Stimulated activated memory B cell treated with anti-CD40 and anti-IgM and Interleukin-4, amounts not matched to agents 10 μg/mL and 1 μg/mL and 100 μg/mL, for 72 hours (primary cell): ENCODE measurements at regions not wholly inside any gene's neighbourhood (a gene's known extent, or its start where the extent isn't known, plus 50 kb on each side); places are given as distances from the start of the nearest gene placed in this dataset.
"Not testable (repeated sequence)": the region's sequence is repeated elsewhere in the genome, so short reads cannot be mapped to it uniquely, and the experiment has no call there.

Source experiments
- ATAC-seq: fragments of 150-1000 bp; cut with Tn5 transposase; 2 replicates; pipeline ENCODE4 v1.10.0; 2021
- H3K27ac Mint-ChIP-seq: one replicate; pipeline ENCODE4 v1.8.0; 2022; ENCODE audit warnings: mild to moderate bottlenecking, mixed read lengths
- H3K27me3 Mint-ChIP-seq: one replicate; pipeline ENCODE4 v1.8.0; 2022; ENCODE audit warnings: mixed read lengths
- H3K36me3 Mint-ChIP-seq: one replicate; pipeline ENCODE4 v1.8.0; 2022; ENCODE audit warnings: mixed read lengths
- H3K4me1 Mint-ChIP-seq: one replicate; pipeline ENCODE4 v1.8.0; 2022; ENCODE audit warnings: mixed read lengths
- H3K4me3 Mint-ChIP-seq: one replicate; pipeline ENCODE4 v1.8.0; 2022; ENCODE audit warnings: mild to moderate bottlenecking, moderate library complexity, mixed read lengths
- H3K9me3 Mint-ChIP-seq: one replicate; pipeline ENCODE4 v1.8.0; 2022; ENCODE audit warnings: mixed read lengths

- ATAC-seq = no peak
- Mint-ChIP-seq H3K27me3 (no peaks in the 10 kb centered on the region), H3K36me3 (no peaks in the 10 kb centered on the region), H3K4me3 (no peak overlapping the region), H3K4me1 (no peaks in the 10 kb centered on the region), H3K9me3 (peaks cover 5% of the 10 kb centered on the region), H3K27ac (no peak overlapping the region)
These were observed 1408.4 kb upstream of the C9orf72 start for GRCh38 chr9:28981711-28982110.

DNA sequence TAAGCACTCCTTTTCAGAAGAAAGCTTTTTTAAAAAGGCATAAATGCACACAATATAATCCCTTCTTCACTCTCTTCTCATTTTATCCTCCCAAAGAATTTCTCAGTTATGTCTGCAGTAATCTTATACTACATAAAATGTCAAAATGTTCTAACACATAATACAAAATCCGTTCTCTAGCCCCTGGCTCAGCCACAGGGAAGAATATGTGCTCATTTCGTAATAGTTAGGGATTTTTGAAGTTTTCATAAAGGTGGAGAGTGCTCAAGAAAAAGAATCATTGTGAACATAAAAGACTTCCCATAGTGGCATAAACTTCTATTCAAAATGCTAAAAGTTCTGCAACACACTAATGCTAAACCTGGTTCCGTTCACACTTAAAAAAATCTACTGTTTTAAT lies 1410.7 kb upstream of the C9orf72 start:
- Mint-ChIP-seq H3K9me3 (peaks cover 8% of the 10 kb centered on the region), H3K4me3 (no peak overlapping the region), H3K27ac (no peak overlapping the region), H3K27me3 (no peaks in the 10 kb centered on the region), H3K36me3 (no peaks in the 10 kb centered on the region), H3K4me1 (no peaks in the 10 kb centered on the region)
- no peak for ATAC-seq

- not testable (repeated sequence) for ATAC-seq, H3K9me3 Mint-ChIP-seq, H3K27ac Mint-ChIP-seq, H3K36me3 Mint-ChIP-seq, H3K27me3 Mint-ChIP-seq, H3K4me1 Mint-ChIP-seq, H3K4me3 Mint-ChIP-seq
These were observed 1416.7 kb upstream of the C9orf72 start for GRCh38 chr9:28990009-28990408.

- no peaks in the 10 kb centered on the region for H3K9me3 Mint-ChIP-seq
- no peaks in the 10 kb centered on the region for H3K4me1 Mint-ChIP-seq
- no peak overlapping the region for H3K27ac Mint-ChIP-seq
- H3K4me3 Mint-ChIP-seq = no peak overlapping the region
- H3K27me3 Mint-ChIP-seq = no peaks in the 10 kb centered on the region
- ATAC-seq = no peak
- H3K36me3 Mint-ChIP-seq = no peaks in the 10 kb centered on the region
These were observed 1425.8 kb upstream of the C9orf72 start for GRCh38 chr9:28999057-28999456.

- no peaks in the 10 kb centered on the region for H3K4me1 Mint-ChIP-seq
- no peak overlapping the region for H3K27ac Mint-ChIP-seq
- no peaks in the 10 kb centered on the region for H3K36me3 Mint-ChIP-seq
- no peak overlapping the region for H3K4me3 Mint-ChIP-seq
- ATAC-seq = no peak
- H3K27me3 Mint-ChIP-seq = no peaks in the 10 kb centered on the region
- H3K9me3 Mint-ChIP-seq = no peaks in the 10 kb centered on the region
These were observed 1426.5 kb upstream of the C9orf72 start for GRCh38 chr9:28999806-29000205.

GRCh38 chr9:29001006-29001405 lies 1427.7 kb upstream of the C9orf72 start:
- no peaks in the 10 kb centered on the region for H3K9me3 Mint-ChIP-seq
- H3K4me1 Mint-ChIP-seq = no peaks in the 10 kb centered on the region
- H3K27ac Mint-ChIP-seq = no peak overlapping the region
- ATAC-seq = no peak
- H3K27me3 Mint-ChIP-seq = no peaks in the 10 kb centered on the region
- H3K4me3 Mint-ChIP-seq = no peak overlapping the region
- H3K36me3 Mint-ChIP-seq = no peaks in the 10 kb centered on the region

DNA sequence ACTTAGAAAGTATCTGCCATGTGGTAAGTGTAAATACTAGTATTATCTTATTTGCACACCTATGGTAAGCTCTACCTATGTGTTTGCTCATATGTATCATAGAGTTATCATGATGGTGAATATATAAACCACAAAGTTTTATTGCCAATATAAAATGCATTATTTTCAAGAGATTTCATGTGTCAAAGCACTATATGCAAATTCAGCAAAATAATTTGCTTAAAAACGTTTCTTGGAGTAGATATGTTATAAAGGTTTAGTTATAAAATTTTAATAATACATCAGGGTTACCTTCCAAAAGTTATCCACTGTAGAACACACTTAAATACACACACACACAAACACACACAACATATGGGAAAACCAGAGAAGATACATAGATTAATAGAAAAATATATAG lies 1431.7 kb upstream of the C9orf72 start:
- no peak for ATAC-seq
- Mint-ChIP-seq H3K36me3 (no peaks in the 10 kb centered on the region), H3K27ac (no peak overlapping the region), H3K9me3 (peaks cover 2% of the 10 kb centered on the region), H3K4me1 (no peaks in the 10 kb centered on the region), H3K4me3 (no peak overlapping the region), H3K27me3 (no peaks in the 10 kb centered on the region)

- no peaks in the 10 kb centered on the region for H3K27me3 Mint-ChIP-seq
- H3K9me3 Mint-ChIP-seq = peaks cover 2% of the 10 kb centered on the region
- ATAC-seq = no peak
- no peak overlapping the region for H3K27ac Mint-ChIP-seq
- no peaks in the 10 kb centered on the region for H3K4me1 Mint-ChIP-seq
- no peak overlapping the region for H3K4me3 Mint-ChIP-seq
- no peaks in the 10 kb centered on the region for H3K36me3 Mint-ChIP-seq
These were observed 1433.3 kb upstream of the C9orf72 start for GRCh38 chr9:29006628-29007027.

DNA sequence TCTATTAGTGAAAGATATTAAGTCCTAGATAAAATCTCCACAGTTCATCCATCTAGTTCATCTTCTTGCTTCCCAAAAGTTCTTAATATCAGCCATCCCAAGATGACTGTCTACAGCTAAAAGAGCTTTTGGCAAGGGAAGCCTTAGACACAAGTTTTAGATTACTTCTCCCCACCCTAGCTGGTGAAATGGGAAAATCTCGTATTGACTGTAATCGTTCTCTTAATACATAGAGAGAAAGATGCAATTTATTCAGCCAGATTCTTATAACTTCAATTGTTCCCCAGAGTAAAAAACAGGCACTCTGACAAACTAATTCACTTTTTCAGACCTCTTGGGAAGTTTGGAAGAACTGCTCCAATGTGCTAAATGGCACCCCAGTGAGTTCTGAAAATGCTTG lies 1439.6 kb upstream of the C9orf72 start:
- Mint-ChIP-seq H3K4me3 (no peak overlapping the region), H3K4me1 (no peaks in the 10 kb centered on the region), H3K27ac (no peak overlapping the region), H3K9me3 (peaks cover 5% of the 10 kb centered on the region), H3K27me3 (no peaks in the 10 kb centered on the region), H3K36me3 (no peaks in the 10 kb centered on the region)
- ATAC-seq = no peak

- Mint-ChIP-seq H3K4me1 (no peaks in the 10 kb centered on the region), H3K27me3 (no peaks in the 10 kb centered on the region), H3K27ac (no peak overlapping the region), H3K36me3 (no peaks in the 10 kb centered on the region), H3K4me3 (no peak overlapping the region), H3K9me3 (peaks cover 3% of the 10 kb centered on the region)
- ATAC-seq = no peak
These were observed 1448.4 kb upstream of the C9orf72 start for GRCh38 chr9:29021632-29022031.

DNA sequence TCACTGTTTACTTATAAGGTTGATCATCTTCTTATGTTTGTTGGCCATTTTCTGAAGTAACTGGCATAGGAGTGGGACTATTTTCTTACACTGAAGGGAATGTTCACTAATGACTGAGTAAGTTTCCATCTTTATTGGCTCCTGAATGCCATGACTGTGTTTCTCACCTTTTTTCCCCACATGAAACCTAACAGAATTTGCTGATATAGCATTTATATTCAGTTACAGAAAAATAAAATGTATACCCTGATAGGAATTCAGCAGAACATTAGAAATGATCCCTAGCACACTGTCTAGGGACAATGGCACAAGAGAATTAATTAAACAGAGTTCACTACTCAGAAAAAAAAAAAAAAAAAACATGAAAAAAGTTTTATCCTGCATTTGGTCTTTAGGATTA lies 1465.1 kb upstream of the C9orf72 start:
- Mint-ChIP-seq H3K4me1 (no peaks in the 10 kb centered on the region), H3K4me3 (no peak overlapping the region), H3K36me3 (no peaks in the 10 kb centered on the region), H3K9me3 (peaks cover 2% of the 10 kb centered on the region), H3K27ac (no peak overlapping the region), H3K27me3 (no peaks in the 10 kb centered on the region)
- no peak for ATAC-seq

GRCh38 chr9:29039258-29039657 lies 1466.0 kb upstream of the C9orf72 start:
- Mint-ChIP-seq H3K9me3 (peaks cover 2% of the 10 kb centered on the region), H3K4me3 (no peak overlapping the region), H3K27me3 (no peaks in the 10 kb centered on the region), H3K4me1 (no peaks in the 10 kb centered on the region), H3K27ac (no peak overlapping the region), H3K36me3 (no peaks in the 10 kb centered on the region)
- no peak for ATAC-seq

- Mint-ChIP-seq H3K4me3 (no peak overlapping the region), H3K27me3 (no peaks in the 10 kb centered on the region), H3K9me3 (no peaks in the 10 kb centered on the region), H3K27ac (no peak overlapping the region), H3K4me1 (no peaks in the 10 kb centered on the region), H3K36me3 (no peaks in the 10 kb centered on the region)
- no peak for ATAC-seq
These were observed 1469.8 kb upstream of the C9orf72 start for GRCh38 chr9:29043072-29043471.

DNA sequence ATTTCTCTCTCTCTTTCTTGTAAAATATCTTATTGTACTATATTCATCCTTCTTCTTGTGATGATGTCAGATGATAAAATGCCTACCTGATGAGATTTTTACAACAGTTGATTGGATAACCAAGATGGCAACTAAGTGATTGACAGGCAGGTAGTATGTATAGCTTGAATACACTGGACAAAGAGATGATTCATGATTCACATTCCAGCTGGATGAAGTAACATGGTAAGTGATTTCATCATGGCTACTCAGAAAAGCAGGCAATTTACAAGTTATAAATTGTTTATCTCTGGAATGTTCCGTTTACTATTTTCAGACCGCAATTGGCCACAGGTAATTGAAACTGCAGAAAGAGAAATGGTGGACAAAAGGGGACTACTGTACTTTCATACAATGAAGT lies 1471.7 kb upstream of the C9orf72 start:
- ATAC-seq = no peak
- no peak overlapping the region for H3K4me3 Mint-ChIP-seq
- no peak overlapping the region for H3K27ac Mint-ChIP-seq
- H3K36me3 Mint-ChIP-seq = no peaks in the 10 kb centered on the region
- H3K4me1 Mint-ChIP-seq = no peaks in the 10 kb centered on the region
- no peaks in the 10 kb centered on the region for H3K9me3 Mint-ChIP-seq
- no peaks in the 10 kb centered on the region for H3K27me3 Mint-ChIP-seq

- H3K27me3 Mint-ChIP-seq = no peaks in the 10 kb centered on the region
- H3K27ac Mint-ChIP-seq = no peak overlapping the region
- peaks cover 6% of the 10 kb centered on the region for H3K9me3 Mint-ChIP-seq
- no peaks in the 10 kb centered on the region for H3K4me1 Mint-ChIP-seq
- ATAC-seq = no peak
- no peak overlapping the region for H3K4me3 Mint-ChIP-seq
- H3K36me3 Mint-ChIP-seq = no peaks in the 10 kb centered on the region
These were observed 1486.8 kb upstream of the C9orf72 start for GRCh38 chr9:29060041-29060440.

DNA sequence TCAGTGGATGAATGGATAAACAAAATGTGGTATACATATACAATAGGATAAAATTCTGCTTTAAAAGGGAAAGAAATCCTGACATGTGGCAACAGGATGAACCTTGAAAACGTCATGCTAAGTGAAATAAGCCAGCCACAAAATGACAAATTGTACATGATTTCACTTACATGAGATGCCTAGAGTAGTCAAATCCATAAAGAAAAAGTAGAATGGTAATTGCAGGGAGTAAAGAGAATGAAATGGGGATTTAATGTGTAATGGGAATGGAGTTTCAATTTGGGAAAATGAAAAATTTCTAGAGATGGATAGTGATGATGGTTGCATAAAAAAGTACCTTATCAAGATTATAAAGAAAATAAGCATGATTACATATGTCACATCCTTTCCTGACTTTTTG lies 1489.2 kb upstream of the C9orf72 start:
- no peaks in the 10 kb centered on the region for H3K36me3 Mint-ChIP-seq
- no peak overlapping the region for H3K27ac Mint-ChIP-seq
- H3K27me3 Mint-ChIP-seq = no peaks in the 10 kb centered on the region
- H3K4me1 Mint-ChIP-seq = no peaks in the 10 kb centered on the region
- no peak overlapping the region for H3K4me3 Mint-ChIP-seq
- peaks cover 2% of the 10 kb centered on the region for H3K9me3 Mint-ChIP-seq
- no peak for ATAC-seq

DNA sequence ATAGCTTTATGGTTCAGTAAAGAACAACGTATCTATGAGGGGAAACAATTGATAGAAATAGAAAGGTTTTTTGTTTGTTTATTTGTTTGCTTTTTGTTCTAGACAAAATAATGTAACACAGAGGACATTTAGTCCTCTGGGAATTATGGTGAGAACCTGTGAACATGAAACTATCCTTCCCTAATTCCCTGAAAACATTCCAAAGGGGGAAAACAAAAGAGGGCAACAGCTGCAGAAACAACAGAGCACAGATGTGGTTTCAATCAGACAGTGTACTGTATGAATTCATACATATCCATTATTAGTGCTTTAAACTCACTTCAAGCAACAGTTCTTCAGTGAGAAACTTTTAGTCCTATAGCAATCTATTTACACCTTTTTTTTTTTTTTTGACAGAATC lies 1489.8 kb upstream of the C9orf72 start:
- H3K4me1 Mint-ChIP-seq = no peaks in the 10 kb centered on the region
- no peak for ATAC-seq
- no peaks in the 10 kb centered on the region for H3K36me3 Mint-ChIP-seq
- peaks cover 2% of the 10 kb centered on the region for H3K9me3 Mint-ChIP-seq
- no peak overlapping the region for H3K4me3 Mint-ChIP-seq
- H3K27me3 Mint-ChIP-seq = no peaks in the 10 kb centered on the region
- H3K27ac Mint-ChIP-seq = no peak overlapping the region
